CD4-positive, alpha-beta T cell (primary cell): ENCODE measurements at regions not wholly inside any gene's neighbourhood (a gene's known extent, or its start where the extent isn't known, plus 50 kb on each side); places are given as distances from the start of the nearest gene placed in this dataset.

Source experiments
- ATAC-seq: fragments of 200-7000 bp; cut with Tn5 transposase; one replicate; pipeline ENCODE4 v1.10.0; 2022; ENCODE audit warnings: mild to moderate bottlenecking; ENCODE audit not compliant: poor library complexity
- CTCF ChIA-PET: fragments of 350-600 bp; sonication (Branson Sonifier 250); formaldehyde crosslinking; loops from one replicate; lab custom pipeline; 2021; ENCODE audit warnings: antibody characterized with exemption, inconsistent platforms; lab: Charles Lee
- POLR2A ChIA-PET: fragments of 350-600 bp; sonication (Branson Sonifier 250); formaldehyde crosslinking; loops from one replicate; lab custom pipeline; 2021; ENCODE audit warnings: antibody characterized with exemption, inconsistent platforms; lab: Charles Lee
- DNase-seq, 14 experiments: peaks; one replicate each; pipeline ENCODE4 v3.0.0-alpha.2; 2013 to 2020; ENCODE audit warnings: mixed read lengths in 2 of 14
- H3K27ac ChIP-seq, 2 donors: one replicate each; pipeline versions ENCODE4 v1.5.1 to v1.7.0; 2013; ENCODE audit warnings: low read length in 2 of 2, low read depth in 1 of 2, mild to moderate bottlenecking in 1 of 2
- H3K27me3 ChIP-seq, 2 experiments: 1 replicate in 1 of 2; 2 replicates in 1 of 2; pipeline versions ENCODE4 v1.6.1 to v1.7.0; 2013; ENCODE audit warnings: low read length in 2 of 2, control low read depth in 1 of 2, mild to moderate bottlenecking in 1 of 2, moderate library complexity in 1 of 2; ENCODE audit not compliant: insufficient read depth in 2 of 2, control insufficient read depth in 1 of 2
- H3K36me3 ChIP-seq: one replicate; pipeline ENCODE4 v1.6.1; 2013; ENCODE audit warnings: low read length, control low read depth; ENCODE audit not compliant: insufficient read depth
- H3K4me1 ChIP-seq: one replicate; pipeline ENCODE4 v1.6.1; 2013; ENCODE audit warnings: low read length, control low read depth; ENCODE audit not compliant: insufficient read depth
- H3K4me3 ChIP-seq: one replicate; pipeline ENCODE4 v1.5.1; 2013; ENCODE audit warnings: mild to moderate bottlenecking, low read length, moderate library complexity
- H3K9me3 ChIP-seq, 2 experiments: 1 replicate in 1 of 2; 2 replicates in 1 of 2; pipeline versions ENCODE4 v1.6.1 to v1.7.0; 2013; ENCODE audit warnings: low read length in 2 of 2, mild to moderate bottlenecking in 2 of 2, control low read depth in 1 of 2, moderate library complexity in 1 of 2; ENCODE audit not compliant: control insufficient read depth in 1 of 2, insufficient read depth in 1 of 2
- H3K27ac Mint-ChIP-seq: one replicate; pipeline ENCODE4 v1.8.0; 2020; ENCODE audit warnings: mixed read lengths
- H3K27me3 Mint-ChIP-seq: one replicate; pipeline ENCODE4 v1.8.0; 2021; ENCODE audit warnings: mixed read lengths
- H3K36me3 Mint-ChIP-seq: one replicate; pipeline ENCODE4 v1.8.0; 2021; ENCODE audit warnings: low read depth, mixed read lengths
- H3K4me1 Mint-ChIP-seq: one replicate; pipeline ENCODE4 v1.8.0; 2021; ENCODE audit warnings: low read depth, mixed read lengths
- H3K4me3 Mint-ChIP-seq: one replicate; pipeline ENCODE4 v1.8.0; 2020; ENCODE audit warnings: mild to moderate bottlenecking, mixed read lengths
- H3K9me3 Mint-ChIP-seq: one replicate; pipeline ENCODE4 v1.8.0; 2020; ENCODE audit warnings: mixed read lengths
- intact Hi-C, 2 experiments: fragments of 100-400 bp; cut with DNase I in 1 of 2; cut with micrococcal nuclease in 1 of 2; formaldehyde crosslinking; loops; one replicate each; pipeline versions ENCODE4 v1.15.1 to v1.9.0; 2023 to 2025; cut with DNase I, micrococcal nuclease
- TF ChIP-seq, protein P1 (sequence below): fragments of 200-600 bp; IDR thresholded peaks from one replicate; pipeline ENCODE4 v1.8.0; 2022; ENCODE audit warnings: antibody characterized with exemption, mild to moderate bottlenecking

- no peak overlapping the region for H3K27ac ChIP-seq
- no peak overlapping the region for H3K4me3 ChIP-seq
- H3K9me3 Mint-ChIP-seq = peaks cover 3% of the 10 kb centered on the region
- CTCF ChIA-PET = no interaction called here
- H3K4me1 Mint-ChIP-seq = no peaks in the 10 kb centered on the region
- TF ChIP-seq, protein P1, sequence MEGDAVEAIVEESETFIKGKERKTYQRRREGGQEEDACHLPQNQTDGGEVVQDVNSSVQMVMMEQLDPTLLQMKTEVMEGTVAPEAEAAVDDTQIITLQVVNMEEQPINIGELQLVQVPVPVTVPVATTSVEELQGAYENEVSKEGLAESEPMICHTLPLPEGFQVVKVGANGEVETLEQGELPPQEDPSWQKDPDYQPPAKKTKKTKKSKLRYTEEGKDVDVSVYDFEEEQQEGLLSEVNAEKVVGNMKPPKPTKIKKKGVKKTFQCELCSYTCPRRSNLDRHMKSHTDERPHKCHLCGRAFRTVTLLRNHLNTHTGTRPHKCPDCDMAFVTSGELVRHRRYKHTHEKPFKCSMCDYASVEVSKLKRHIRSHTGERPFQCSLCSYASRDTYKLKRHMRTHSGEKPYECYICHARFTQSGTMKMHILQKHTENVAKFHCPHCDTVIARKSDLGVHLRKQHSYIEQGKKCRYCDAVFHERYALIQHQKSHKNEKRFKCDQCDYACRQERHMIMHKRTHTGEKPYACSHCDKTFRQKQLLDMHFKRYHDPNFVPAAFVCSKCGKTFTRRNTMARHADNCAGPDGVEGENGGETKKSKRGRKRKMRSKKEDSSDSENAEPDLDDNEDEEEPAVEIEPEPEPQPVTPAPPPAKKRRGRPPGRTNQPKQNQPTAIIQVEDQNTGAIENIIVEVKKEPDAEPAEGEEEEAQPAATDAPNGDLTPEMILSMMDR = no peak
- ATAC-seq (no peak), DNase-seq (no peak)
- no peaks in the 10 kb centered on the region for H3K27me3 Mint-ChIP-seq
- no peaks in the 10 kb centered on the region for H3K36me3 ChIP-seq
- H3K27me3 ChIP-seq = no peaks in the 10 kb centered on the region
- H3K27ac Mint-ChIP-seq = no peak overlapping the region
- no peaks in the 10 kb centered on the region for H3K4me1 ChIP-seq
- intact Hi-C loops = no loop called here
- POLR2A ChIA-PET = no interaction called here
- H3K4me3 Mint-ChIP-seq = no peak overlapping the region
- H3K9me3 ChIP-seq = peaks cover 0 to 16% of the 10 kb centered on the region in 2 experiments
- H3K36me3 Mint-ChIP-seq = no peaks in the 10 kb centered on the region
These were observed 61.8 kb upstream of the RBFOX1 start for GRCh38 chr16:7270823-7271222.

- Histone ChIP-seq H3K4me1 (no peaks in the 10 kb centered on the region), H3K4me3 (no peak overlapping the region), H3K27ac (no peak overlapping the region), H3K36me3 (no peaks in the 10 kb centered on the region), H3K27me3 (no peaks in the 10 kb centered on the region), H3K9me3 (peaks cover 0 to 22% of the 10 kb centered on the region in 2 experiments)
- Mint-ChIP-seq H3K4me1 (no peaks in the 10 kb centered on the region), H3K27me3 (no peaks in the 10 kb centered on the region), H3K4me3 (no peak overlapping the region), H3K27ac (no peak overlapping the region), H3K9me3 (no peaks in the 10 kb centered on the region), H3K36me3 (no peaks in the 10 kb centered on the region)
- no peak for DNase-seq
- CTCF ChIA-PET = no interaction called here
- TF ChIP-seq, protein P1 = no peak
- POLR2A ChIA-PET = no interaction called here
- no peak for ATAC-seq
- intact Hi-C loops = no loop called here
These were observed 62.6 kb upstream of the RBFOX1 start for GRCh38 chr16:7270006-7270405.

DNA sequence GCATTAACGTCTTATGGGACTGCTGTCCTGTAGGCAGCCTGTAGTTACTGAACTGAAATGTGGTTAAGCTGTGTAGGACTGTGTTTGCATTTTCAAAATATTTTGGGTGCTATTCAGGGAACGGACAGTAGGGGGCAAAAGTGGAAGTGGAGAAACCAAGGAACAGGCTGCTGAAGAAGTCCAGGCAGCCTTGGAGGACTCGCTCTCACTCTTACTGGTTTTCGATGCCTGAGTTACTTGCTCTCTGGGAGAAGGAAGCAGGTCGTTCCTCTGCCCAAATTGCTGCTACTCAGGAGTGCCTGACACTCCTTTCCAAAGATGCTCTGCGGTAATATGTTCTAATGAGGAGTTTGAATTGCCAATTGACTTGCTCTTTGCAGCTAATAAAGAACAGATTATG is 64.5 kb upstream of the RBFOX1 start:
- Histone ChIP-seq H3K4me1 (no peaks in the 10 kb centered on the region), H3K9me3 (peaks cover 0 to 22% of the 10 kb centered on the region in 2 experiments), H3K27me3 (no peaks in the 10 kb centered on the region), H3K36me3 (no peaks in the 10 kb centered on the region), H3K4me3 (no peak overlapping the region), H3K27ac (no peak overlapping the region)
- H3K36me3 Mint-ChIP-seq = no peaks in the 10 kb centered on the region
- H3K4me1 Mint-ChIP-seq = no peaks in the 10 kb centered on the region
- H3K27ac Mint-ChIP-seq = no peak overlapping the region
- H3K27me3 Mint-ChIP-seq = no peaks in the 10 kb centered on the region
- no peak overlapping the region for H3K4me3 Mint-ChIP-seq
- ChIA-PET CTCF (no interaction called here), POLR2A (no interaction called here)
- DNase-seq = peak in 1 of 14 experiments; percentile 0
- intact Hi-C loops = no loop called here
- no peak for ATAC-seq
- H3K9me3 Mint-ChIP-seq = no peaks in the 10 kb centered on the region
- TF ChIP-seq, protein P1 = no peak
